HCT116 (cell line): ENCODE measurements at regions not wholly inside any gene's neighbourhood (a gene's known extent, or its start where the extent isn't known, plus 50 kb on each side); places are given as distances from the start of the nearest gene placed in this dataset.

Experiments used
- ATAC-seq: fragments of 200-7000 bp; cut with Tn5 transposase; 2 replicates; pipeline ENCODE4 v1.9.1; 2020; ENCODE audit warnings: mild to moderate bottlenecking, moderate library complexity
- BruUV-seq: library from RNA; stranded (reverse); fragments of 400-500 nt; replicated peaks from 2 replicates; lab custom pipeline; 2021; lab: Mats Ljungman, UMichigan
- CTCF ChIA-PET: fragments of 300-600 bp; sonication (Branson Sonifier 250); formaldehyde crosslinking; loops from one replicate; lab custom pipeline; 2021; ENCODE audit warnings: antibody characterized with exemption; lab: Charles Lee
- POLR2A ChIA-PET: fragments of 300-600, 350-600 bp; sonication (Branson Sonifier 250); formaldehyde crosslinking; loops from one replicate; lab custom pipeline; 2021; ENCODE audit warnings: antibody characterized with exemption; lab: Charles Lee
- RAD21 ChIA-PET, 2 experiments: fragments of 300-600 bp; sonication (Branson Sonifier 250); formaldehyde crosslinking; loops; one replicate each; lab custom pipeline; 2023; ENCODE audit warnings: low total read pairs in 2 of 2; ENCODE audit not compliant: uncharacterized antibody in 2 of 2, unreplicated experiment in 2 of 2, low non-redundant PET in 1 of 2; lab: Charles Lee
- DNase-seq: peaks from one replicate; pipeline ENCODE4 v3.0.0-alpha.2; 2010; ENCODE audit warnings: low read depth, low spot score
- H2AFZ ChIP-seq: fragments of 200-600 bp; shearing (Covaris generic), sonication (generic); 2 replicates; pipeline ENCODE4 v1.6.1; 2017; ENCODE audit warnings: low read depth, mixed run types, mixed read lengths, antibody characterized with exemption, low read length; ENCODE audit not compliant: poor library complexity, severe bottlenecking
- H3K27ac ChIP-seq: 2 replicates; pipeline ENCODE4 v1.5.1; 2012; ENCODE audit warnings: low read depth, low read length
- H3K27me3 ChIP-seq: fragments of 200-600 bp; sonication (generic); 2 replicates; pipeline ENCODE4 v1.6.1; 2016; ENCODE audit warnings: mixed run types, low read length, mixed read lengths; ENCODE audit not compliant: insufficient read depth
- H3K36me3 ChIP-seq, 2 experiments: fragments of 200-500 bp in 1 of 2; fragments of 200-600 bp in 1 of 2; sonication (Bioruptor generic) in 1 of 2; sonication (generic) in 1 of 2; 2 replicates each; pipeline versions ENCODE4 v1.5.1 to v1.6.1; 2014 to 2016; ENCODE audit warnings: low read length in 2 of 2, inconsistent platforms in 1 of 2, mixed read lengths in 1 of 2, mixed run types in 1 of 2; ENCODE audit not compliant: insufficient read depth in 2 of 2, control insufficient read depth in 1 of 2
- H3K4me1 ChIP-seq, 2 experiments: fragments of 200-600 bp in 1 of 2; sonication (generic) in 1 of 2; 2 replicates each; pipeline versions ENCODE4 v1.5.1 to v1.6.1; 2012 to 2017; ENCODE audit warnings: low read length in 2 of 2, inconsistent platforms in 1 of 2, mild to moderate bottlenecking in 1 of 2, mixed read lengths in 1 of 2, mixed run types in 1 of 2, moderate library complexity in 1 of 2; ENCODE audit not compliant: insufficient read depth in 2 of 2, control insufficient read depth in 1 of 2
- H3K4me2 ChIP-seq: fragments of 200-600 bp; sonication (generic); 2 replicates; pipeline ENCODE4 v1.6.1; 2017; ENCODE audit warnings: mixed run types, low read length, mixed read lengths
- H3K4me3 ChIP-seq, 2 experiments: fragments of 200-600 bp in 1 of 2; sonication (generic) in 1 of 2; replicated peaks in 1 of 2; 2 replicates each; pipeline ENCODE4 v1.5.1; 2011 to 2016; ENCODE audit warnings: low read length in 2 of 2, control low read depth in 1 of 2, low read depth in 1 of 2, mild to moderate bottlenecking in 1 of 2, mixed read lengths in 1 of 2, mixed run types in 1 of 2
- H3K79me2 ChIP-seq: fragments of 200-600 bp; sonication (generic); 2 replicates; pipeline ENCODE4 v1.6.1; 2017; ENCODE audit warnings: mild to moderate bottlenecking, mixed run types, low read length, moderate library complexity, mixed read lengths; ENCODE audit not compliant: insufficient read depth
- H3K9ac ChIP-seq: fragments of 200-600 bp; sonication (generic); 2 replicates; pipeline ENCODE4 v1.6.1; 2016; ENCODE audit warnings: low read length, mixed read lengths
- H3K9me2 ChIP-seq: fragments of 200-600 bp; sonication (generic), shearing (Covaris generic); 2 replicates; pipeline ENCODE4 v1.6.1; 2017; ENCODE audit warnings: mixed run types, mild to moderate bottlenecking, moderate library complexity; ENCODE audit not compliant: insufficient read depth
- H3K9me3 ChIP-seq, 2 experiments: fragments of 200-500 bp in 1 of 2; fragments of 200-600 bp in 1 of 2; sonication (Bioruptor generic) in 1 of 2; sonication (generic) in 1 of 2; 2 replicates each; pipeline ENCODE4 v1.6.1; 2014 to 2017; ENCODE audit warnings: low read length in 2 of 2, mixed read lengths in 2 of 2, inconsistent platforms in 1 of 2, low read depth in 1 of 2, mild to moderate bottlenecking in 1 of 2, mixed run types in 1 of 2, moderate library complexity in 1 of 2; ENCODE audit not compliant: control insufficient read depth in 1 of 2, insufficient read depth in 1 of 2
- H4K20me1 ChIP-seq: fragments of 200-600 bp; sonication (generic), shearing (Covaris generic); 2 replicates; pipeline ENCODE4 v1.6.1; 2017; ENCODE audit warnings: mixed run types, mild to moderate bottlenecking, moderate library complexity; ENCODE audit not compliant: insufficient read depth
- CBX3 ChIP-seq: IDR thresholded peaks from 2 replicates; pipeline ENCODE4 v1.6.1; 2012; ENCODE audit warnings: low read depth
- CTCF ChIP-seq, 3 experiments: fragments of 200-600 bp in 1 of 3; sonication (generic) in 1 of 3; IDR thresholded peaks in 2 of 3; conservative IDR thresholded peaks in 1 of 3; 2 replicates each; pipeline ENCODE4 v1.5.1; 2012 to 2017; ENCODE audit warnings: low read depth in 2 of 3, low read length in 2 of 3, antibody characterized with exemption in 1 of 3, borderline replicate concordance in 1 of 3, control low read depth in 1 of 3, mild to moderate bottlenecking in 1 of 3, mixed read lengths in 1 of 3, mixed run types in 1 of 3, moderate library complexity in 1 of 3; ENCODE audit not compliant: insufficient read depth in 1 of 3
- POLR2AphosphoS5 ChIP-seq: IDR thresholded peaks from 2 replicates; pipeline ENCODE4 v1.6.1; 2011; ENCODE audit warnings: mild to moderate bottlenecking, low read depth, low read length, moderate library complexity
- RAD21 ChIP-seq: IDR thresholded peaks from 2 replicates; pipeline ENCODE4 v1.6.1; 2012; ENCODE audit warnings: low read depth, mild to moderate bottlenecking
- intact Hi-C: fragments of 100-400 bp; cut with micrococcal nuclease; formaldehyde crosslinking; loops from 2 replicates; pipeline ENCODE4 v1.10.0; 2022
- TF ChIP-seq, protein P1 (sequence below): IDR thresholded peaks from 2 replicates; pipeline ENCODE4 v1.6.1; 2011; ENCODE audit warnings: mild to moderate bottlenecking, low read length, moderate library complexity; ENCODE audit not compliant: insufficient replicate concordance; ENCODE audit errors: extremely low read depth

- Histone ChIP-seq H2AFZ (peak overlapping the region; percentile 4), H4K20me1 (no peaks in the 10 kb centered on the region), H3K9me2 (no peaks in the 10 kb centered on the region), H3K9me3 (no peaks in the 10 kb centered on the region), H3K27ac (no peak overlapping the region), H3K79me2 (no peaks in the 10 kb centered on the region), H3K27me3 (no peaks in the 10 kb centered on the region), H3K4me1 (peaks cover 6 to 26% of the 10 kb centered on the region in 2 experiments; a peak in 3 of 4 replicates), H3K4me3 (no peak overlapping the region), H3K9ac (no peak overlapping the region), H3K4me2 (peak overlapping the region; percentile 0; the same call in 1 of the 2 replicates), H3K36me3 (no peaks in the 10 kb centered on the region)
- ATAC-seq (peak; percentile 97), DNase-seq (peak; percentile 44)
- intact Hi-C loops, result loop anchor here (1.0 kb wide), 1 partner anchor 95 kb away; no protein-coding TSS in a partner anchor
- CTCF ChIA-PET, result interaction anchor here (0.6 to 2.8 kb wide), 9 partner anchors 9 to 1122 kb away, joined by 3 to 10 read pairs (median 3); partner anchors contain the start of gene PLK2
- RAD21 ChIA-PET, result no interaction called here
- BruUV-seq, result no TSS peak
- TF ChIP-seq POLR2AphosphoS5, result no peak
- TF ChIP-seq, protein P1, sequence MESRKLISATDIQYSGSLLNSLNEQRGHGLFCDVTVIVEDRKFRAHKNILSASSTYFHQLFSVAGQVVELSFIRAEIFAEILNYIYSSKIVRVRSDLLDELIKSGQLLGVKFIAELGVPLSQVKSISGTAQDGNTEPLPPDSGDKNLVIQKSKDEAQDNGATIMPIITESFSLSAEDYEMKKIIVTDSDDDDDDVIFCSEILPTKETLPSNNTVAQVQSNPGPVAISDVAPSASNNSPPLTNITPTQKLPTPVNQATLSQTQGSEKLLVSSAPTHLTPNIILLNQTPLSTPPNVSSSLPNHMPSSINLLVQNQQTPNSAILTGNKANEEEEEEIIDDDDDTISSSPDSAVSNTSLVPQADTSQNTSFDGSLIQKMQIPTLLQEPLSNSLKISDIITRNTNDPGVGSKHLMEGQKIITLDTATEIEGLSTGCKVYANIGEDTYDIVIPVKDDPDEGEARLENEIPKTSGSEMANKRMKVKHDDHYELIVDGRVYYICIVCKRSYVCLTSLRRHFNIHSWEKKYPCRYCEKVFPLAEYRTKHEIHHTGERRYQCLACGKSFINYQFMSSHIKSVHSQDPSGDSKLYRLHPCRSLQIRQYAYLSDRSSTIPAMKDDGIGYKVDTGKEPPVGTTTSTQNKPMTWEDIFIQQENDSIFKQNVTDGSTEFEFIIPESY, result no peak
- TF ChIP-seq RAD21, result peak; percentile 73
- peak; percentile 48 to 78 (median 73) for TF ChIP-seq CTCF (IDR thresholded peaks at IDR 0.05 in 2 of 3, conservative IDR thresholded peaks at IDR 0.05 in 1 of 3; ENCODE audit: borderline replicate concordance in 1 of 3, insufficient read depth in 1 of 3, low read depth in 2 of 3, low read length in 2 of 3)
- TF ChIP-seq CBX3, result peak; percentile 54; the same call in 1 of the 2 replicates
- POLR2A ChIA-PET, result no interaction called here
Measured at GRCh38 chr5:57338068-57338867, 144.3 kb downstream of the ACTBL2 start.
